Mononuclear cell (primary cell): ENCODE measurements at regions not wholly inside any gene's neighbourhood (a gene's known extent, or its start where the extent isn't known, plus 50 kb on each side); places are given as distances from the start of the nearest gene placed in this dataset.

Experiments used
- H3K27me3 ChIP-seq: 2 replicates; pipeline ENCODE4 v1.6.0; 2011; ENCODE audit warnings: low read length, control low read depth; ENCODE audit not compliant: insufficient read depth
- H3K4me1 ChIP-seq: 2 replicates; pipeline ENCODE4 v1.5.1; 2011; ENCODE audit warnings: mild to moderate bottlenecking, low read length, control low read depth; ENCODE audit not compliant: insufficient read depth
- H3K4me3 ChIP-seq: 2 replicates; pipeline ENCODE4 v1.5.1; 2011; ENCODE audit warnings: mild to moderate bottlenecking, low read length, moderate library complexity
- H3K9me3 ChIP-seq: 2 replicates; pipeline ENCODE4 v1.5.1; 2011; ENCODE audit warnings: low read depth, mild to moderate bottlenecking, control low read depth, low read length

GRCh38 chr5:8013948-8014710, 145.2 kb downstream of the MTRR start:
- Histone ChIP-seq H3K9me3 (peaks cover 3% of the 10 kb centered on the region), H3K4me3 (no peak overlapping the region), H3K27me3 (no peaks in the 10 kb centered on the region), H3K4me1 (no peaks in the 10 kb centered on the region)

GRCh38 chr5:8019719-8020218, 150.8 kb downstream of the MTRR start:
- no peaks in the 10 kb centered on the region for H3K4me1 ChIP-seq
- H3K9me3 ChIP-seq = peaks cover 4% of the 10 kb centered on the region
- no peak overlapping the region for H3K4me3 ChIP-seq
- no peaks in the 10 kb centered on the region for H3K27me3 ChIP-seq

GRCh38 chr5:8020861-8021514, 152.0 kb downstream of the MTRR start:
- H3K9me3 ChIP-seq = peaks cover 4% of the 10 kb centered on the region
- no peak overlapping the region for H3K4me3 ChIP-seq
- H3K4me1 ChIP-seq = no peaks in the 10 kb centered on the region
- H3K27me3 ChIP-seq = no peaks in the 10 kb centered on the region

- H3K4me1 ChIP-seq = no peaks in the 10 kb centered on the region
Observed at GRCh38 chr5:8028243-8028642, 159.3 kb downstream of the MTRR start.

GRCh38 chr5:8033261-8033660, 164.3 kb downstream of the MTRR start:
- no peaks in the 10 kb centered on the region for H3K9me3 ChIP-seq
- H3K4me3 ChIP-seq = no peak overlapping the region
- no peaks in the 10 kb centered on the region for H3K27me3 ChIP-seq
- no peaks in the 10 kb centered on the region for H3K4me1 ChIP-seq

More at GRCh38 chr5:8028243-8028642, 159.3 kb downstream of the MTRR start:
- no peaks in the 10 kb centered on the region for H3K9me3 ChIP-seq
- no peaks in the 10 kb centered on the region for H3K27me3 ChIP-seq
- no peak overlapping the region for H3K4me3 ChIP-seq

- Histone ChIP-seq H3K4me3 (no peak overlapping the region), H3K27me3 (no peaks in the 10 kb centered on the region), H3K4me1 (no peaks in the 10 kb centered on the region)
Observed at GRCh38 chr5:8034852-8035251, 165.9 kb downstream of the MTRR start.

GRCh38 chr5:8048920-8049319, 180.0 kb downstream of the MTRR start:
- no peaks in the 10 kb centered on the region for H3K27me3 ChIP-seq
- H3K9me3 ChIP-seq = peaks cover 5% of the 10 kb centered on the region
- no peak overlapping the region for H3K4me3 ChIP-seq
- no peaks in the 10 kb centered on the region for H3K4me1 ChIP-seq

More at GRCh38 chr5:8034852-8035251, 165.9 kb downstream of the MTRR start:
- no peaks in the 10 kb centered on the region for H3K9me3 ChIP-seq

- H3K27me3 ChIP-seq = no peaks in the 10 kb centered on the region
- no peak overlapping the region for H3K4me3 ChIP-seq
- peaks cover 5% of the 10 kb centered on the region for H3K9me3 ChIP-seq
Observed at GRCh38 chr5:8050616-8051175, 181.7 kb downstream of the MTRR start.

GRCh38 chr5:8053270-8053669, 184.3 kb downstream of the MTRR start:
- no peak overlapping the region for H3K4me3 ChIP-seq
- H3K27me3 ChIP-seq = no peaks in the 10 kb centered on the region
- H3K9me3 ChIP-seq = peaks cover 5% of the 10 kb centered on the region
- H3K4me1 ChIP-seq = no peaks in the 10 kb centered on the region

More at GRCh38 chr5:8050616-8051175, 181.7 kb downstream of the MTRR start:
- no peaks in the 10 kb centered on the region for H3K4me1 ChIP-seq

GRCh38 chr5:8057769-8058168, 188.8 kb downstream of the MTRR start:
- H3K4me1 ChIP-seq = no peaks in the 10 kb centered on the region
- H3K4me3 ChIP-seq = no peak overlapping the region
- H3K9me3 ChIP-seq = no peaks in the 10 kb centered on the region
- H3K27me3 ChIP-seq = no peaks in the 10 kb centered on the region

GRCh38 chr5:8058616-8059190, 189.8 kb downstream of the MTRR start:
- H3K9me3 ChIP-seq = no peaks in the 10 kb centered on the region
- no peaks in the 10 kb centered on the region for H3K4me1 ChIP-seq
- no peaks in the 10 kb centered on the region for H3K27me3 ChIP-seq
- no peak overlapping the region for H3K4me3 ChIP-seq

- H3K9me3 ChIP-seq = no peaks in the 10 kb centered on the region
- no peaks in the 10 kb centered on the region for H3K4me1 ChIP-seq
- no peak overlapping the region for H3K4me3 ChIP-seq
- no peaks in the 10 kb centered on the region for H3K27me3 ChIP-seq
Observed at GRCh38 chr5:8059337-8059736, 190.4 kb downstream of the MTRR start.

GRCh38 chr5:8060235-8060952, 191.4 kb downstream of the MTRR start:
- Histone ChIP-seq H3K4me1 (no peaks in the 10 kb centered on the region), H3K9me3 (no peaks in the 10 kb centered on the region), H3K4me3 (no peak overlapping the region), H3K27me3 (no peaks in the 10 kb centered on the region)

GRCh38 chr5:8060953-8061429, 192.0 kb downstream of the MTRR start:
- no peak overlapping the region for H3K4me3 ChIP-seq
- no peaks in the 10 kb centered on the region for H3K9me3 ChIP-seq
- no peaks in the 10 kb centered on the region for H3K27me3 ChIP-seq
- no peaks in the 10 kb centered on the region for H3K4me1 ChIP-seq
